ENCODE measurements at regions not wholly inside any gene's neighbourhood (a gene's known extent, or its start where the extent isn't known, plus 50 kb on each side); places are given as distances from the start of the nearest gene placed in this dataset.
"Not testable (repeated sequence)": the region's sequence is repeated elsewhere in the genome, so short reads cannot be mapped to it uniquely, and the experiment has no call there.

DNA sequence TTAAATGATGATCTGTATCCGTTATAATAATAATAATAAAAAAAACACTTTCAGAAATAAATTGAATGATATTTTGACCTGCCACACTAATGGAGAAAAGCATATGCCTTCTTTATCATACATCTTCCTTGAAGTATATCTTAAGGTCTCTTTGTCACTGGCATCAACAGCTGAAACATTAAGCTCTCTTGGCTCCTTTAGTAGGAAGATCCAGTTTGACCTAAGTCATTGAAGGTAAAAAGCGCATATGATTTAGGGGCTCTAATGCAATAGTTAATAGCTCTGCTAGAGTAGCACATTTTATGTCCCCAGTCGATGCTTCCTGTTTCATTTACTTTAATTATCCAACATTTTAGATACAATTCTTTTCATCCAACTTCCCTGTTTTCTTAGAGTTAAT lies 1010.8 kb downstream of the STPG2 start:
- DNase-seq = no peak

DNA sequence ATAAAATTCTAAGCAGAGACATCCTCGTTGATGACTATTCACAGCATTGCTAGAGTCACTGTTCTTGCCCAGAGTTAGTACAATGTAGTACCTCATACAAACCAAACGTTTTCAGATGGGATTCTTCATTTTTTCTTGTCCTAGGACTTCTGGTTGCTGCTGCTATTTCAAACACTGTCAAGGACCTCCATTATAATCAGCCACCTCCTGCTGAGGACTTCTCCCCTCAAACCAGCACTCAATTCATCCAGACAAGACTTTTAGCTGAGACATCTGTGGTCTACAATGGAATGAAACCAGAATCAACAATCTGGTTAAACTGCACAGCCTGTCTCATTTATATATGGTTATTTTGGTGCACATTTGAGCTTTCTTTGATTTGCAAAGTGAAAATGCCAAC lies 1008.8 kb downstream of the STPG2 start:
- DNase-seq = no peak

DNA sequence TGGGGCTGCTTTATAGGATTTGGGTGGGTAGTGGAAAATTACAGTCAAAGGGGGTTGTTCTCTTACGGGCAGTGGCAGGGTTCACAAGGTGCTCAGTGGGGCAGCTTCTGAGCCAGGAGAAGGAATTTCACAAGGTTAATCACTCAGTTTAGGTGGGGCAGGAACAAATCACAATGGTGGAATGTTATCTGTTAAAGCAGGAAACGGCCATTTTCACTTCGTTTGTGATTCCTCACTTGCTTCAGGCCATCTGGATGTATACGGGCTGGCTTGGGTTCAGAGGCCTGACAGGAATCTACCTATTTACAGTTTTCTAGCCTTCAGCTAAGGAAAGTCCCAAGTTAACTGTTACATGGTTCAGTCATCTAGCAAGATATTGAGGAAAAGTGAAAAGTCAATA lies 1003.5 kb downstream of the STPG2 start:
- DNase-seq = no peak

DNA sequence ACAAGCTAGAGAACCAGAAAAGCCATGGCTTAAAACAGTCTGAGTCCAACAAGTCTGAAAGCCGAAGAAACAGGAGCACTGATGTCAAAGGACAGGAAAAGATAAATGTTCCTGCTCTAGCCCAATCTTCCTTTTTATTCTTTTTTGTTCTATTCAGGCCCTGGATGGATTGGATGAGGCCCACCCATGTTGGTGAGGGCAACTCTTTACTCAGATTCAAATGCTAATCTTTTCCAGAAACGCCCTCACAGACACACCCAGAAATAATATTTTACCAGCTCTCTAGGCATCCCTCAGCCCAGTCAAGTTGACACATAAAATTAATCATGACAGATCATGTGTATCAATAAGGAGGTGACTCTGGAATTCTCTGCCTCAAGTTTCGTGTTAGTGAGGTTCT lies 1002.7 kb downstream of the STPG2 start:
- DNase-seq = no peak

DNA sequence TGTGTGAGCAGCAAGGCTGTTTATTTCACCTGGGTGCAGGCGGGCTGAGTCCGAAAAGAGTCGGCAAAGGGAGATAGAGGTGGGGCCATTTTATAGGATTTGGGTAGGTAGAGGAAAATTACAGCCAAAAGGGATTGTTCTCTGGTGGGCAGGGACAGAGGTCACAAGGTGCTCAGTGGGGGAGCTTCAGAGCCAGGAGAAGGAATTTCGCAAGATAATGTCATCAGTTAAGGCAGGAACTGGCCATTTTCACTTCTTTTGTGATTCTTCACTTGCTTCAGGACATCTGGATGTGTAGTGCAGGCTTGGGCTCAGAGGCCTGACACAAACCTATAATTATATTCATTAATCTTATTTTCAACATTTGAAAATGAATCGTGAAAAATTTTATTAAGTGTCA lies 1001.9 kb downstream of the STPG2 start:
- not testable (repeated sequence) for DNase-seq

DNA sequence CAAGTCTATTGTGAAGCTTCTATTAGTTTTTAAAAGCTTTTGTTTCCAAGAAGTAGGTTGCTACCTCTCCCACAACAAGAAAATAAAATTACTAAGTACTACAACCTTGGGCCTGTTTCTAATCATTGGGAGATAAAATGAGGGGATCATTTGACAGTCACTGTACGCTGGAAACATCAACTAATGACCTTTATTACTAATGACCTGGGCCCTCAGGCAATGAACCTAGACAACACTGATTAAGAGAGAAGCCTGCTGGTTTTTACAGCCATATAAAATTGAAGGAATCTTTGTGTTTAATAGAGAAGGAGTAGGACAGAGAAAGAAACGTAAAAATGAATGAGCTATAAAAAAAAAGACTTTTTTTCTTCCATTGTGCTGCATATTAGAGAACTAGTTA lies 1000.9 kb downstream of the STPG2 start:
- DNase-seq = no peak

DNA sequence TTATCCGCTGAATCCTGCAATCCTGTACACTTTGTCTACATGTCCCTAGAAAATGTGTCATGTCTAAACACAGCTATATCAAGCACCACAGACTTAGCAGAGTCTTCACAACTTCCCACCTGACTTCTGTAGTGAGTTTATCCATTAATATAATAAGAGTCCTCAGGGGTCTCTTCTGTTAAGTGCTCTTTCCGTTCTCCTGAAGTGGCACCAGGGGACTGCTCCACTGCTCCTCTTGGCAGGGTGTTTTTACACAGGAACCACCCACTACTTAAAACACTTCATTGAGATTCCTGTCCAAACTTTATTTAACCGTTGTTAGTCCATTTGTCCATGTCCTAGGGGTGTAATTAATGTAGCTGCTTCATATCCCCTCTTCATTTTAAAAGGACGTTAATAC lies 1000.4 kb downstream of the STPG2 start:
- DNase-seq = no peak

DNA sequence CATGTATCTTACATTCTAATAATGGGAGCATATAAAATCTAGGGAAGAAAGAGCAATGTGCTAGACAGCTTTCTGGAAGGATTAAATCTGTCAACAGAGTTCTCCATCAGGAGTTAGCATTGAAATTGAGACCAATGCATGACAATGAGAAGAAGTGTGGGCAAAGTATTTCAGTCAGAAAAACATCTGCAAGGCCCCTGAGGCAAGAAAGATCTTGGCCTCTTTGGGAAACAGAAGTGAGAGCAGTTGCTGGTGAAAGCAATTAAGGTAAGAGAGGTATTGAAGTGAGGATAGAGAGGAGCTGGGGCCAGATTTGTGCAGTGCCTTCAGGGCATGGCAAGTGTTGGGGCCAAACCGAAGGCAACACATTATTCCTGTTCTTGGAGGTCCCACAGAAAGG lies 999.1 kb downstream of the STPG2 start:
- DNase-seq = no peak

DNA sequence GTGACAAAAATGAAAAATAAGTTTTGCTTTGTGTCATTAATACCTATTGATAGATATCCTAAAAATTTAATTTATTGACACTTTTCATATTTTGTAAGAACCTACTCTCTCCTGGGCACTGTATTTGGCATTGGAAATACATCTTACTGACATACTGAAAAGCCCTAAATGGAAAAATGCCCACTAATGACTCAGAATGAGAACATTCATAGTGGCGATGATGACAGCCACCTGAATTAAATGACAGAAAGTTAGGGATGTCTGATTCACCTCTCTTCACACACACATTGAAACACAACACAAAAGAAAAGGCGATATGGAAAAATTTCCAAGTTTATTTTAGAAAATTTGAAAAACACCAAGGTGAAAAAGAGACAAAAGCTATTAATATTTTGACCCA lies 992.3 kb downstream of the STPG2 start:
- no peak for DNase-seq

DNA sequence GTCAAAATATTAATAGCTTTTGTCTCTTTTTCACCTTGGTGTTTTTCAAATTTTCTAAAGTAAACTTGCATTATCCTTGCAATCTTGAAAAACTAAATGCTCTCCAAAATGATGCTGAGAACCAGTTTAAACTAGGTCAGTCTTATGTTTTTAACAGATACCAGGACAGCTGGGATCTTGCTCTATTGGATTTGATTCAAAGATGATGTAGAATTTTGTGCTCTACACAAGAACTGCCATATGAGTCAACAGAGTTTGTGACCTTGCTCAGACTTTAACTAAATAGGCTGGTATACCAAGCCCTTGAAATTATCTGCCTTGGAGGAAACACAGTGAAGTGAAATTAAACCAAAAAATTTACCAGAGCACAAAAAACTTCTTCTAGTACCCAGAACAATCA lies 991.1 kb downstream of the STPG2 start:
- DNase-seq = no peak

DNA sequence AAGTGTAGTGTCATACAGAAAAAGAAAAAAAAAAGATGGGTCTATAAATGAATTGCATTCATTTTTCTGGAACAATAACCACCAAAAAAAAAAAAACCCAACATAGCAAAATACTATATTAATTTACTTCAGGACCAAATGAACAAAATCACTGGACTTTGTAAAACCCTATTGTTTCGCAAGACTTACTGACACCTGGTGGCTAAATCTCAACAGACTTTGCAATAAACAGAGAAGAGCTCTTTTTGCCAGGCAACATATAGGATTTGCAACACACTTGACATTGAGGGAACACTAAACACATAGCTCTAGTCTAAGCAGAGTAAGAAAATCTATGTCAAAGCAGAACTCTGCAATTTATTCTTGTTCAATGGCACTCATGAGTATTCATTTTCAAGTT lies 990.2 kb downstream of the STPG2 start:
- no peak for DNase-seq

DNA sequence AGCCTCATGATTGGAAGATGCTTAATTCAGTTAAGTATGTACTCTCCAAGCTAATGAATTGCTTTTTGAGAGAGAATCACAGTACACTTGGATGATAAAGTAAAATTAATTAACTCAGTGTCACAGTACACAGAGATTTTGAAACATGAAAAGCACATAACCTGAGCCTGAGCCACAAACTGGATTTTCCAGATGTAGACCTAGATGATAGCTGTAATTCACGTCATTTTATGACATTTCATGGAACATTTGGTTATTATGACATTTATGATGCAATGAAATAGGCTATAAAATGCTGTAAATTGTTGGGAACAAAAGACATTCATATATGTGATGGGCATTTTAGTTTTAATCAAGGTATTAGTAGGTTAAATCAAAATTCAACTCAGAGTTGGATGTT lies 983.7 kb downstream of the STPG2 start:
- DNase-seq = no peak

DNA sequence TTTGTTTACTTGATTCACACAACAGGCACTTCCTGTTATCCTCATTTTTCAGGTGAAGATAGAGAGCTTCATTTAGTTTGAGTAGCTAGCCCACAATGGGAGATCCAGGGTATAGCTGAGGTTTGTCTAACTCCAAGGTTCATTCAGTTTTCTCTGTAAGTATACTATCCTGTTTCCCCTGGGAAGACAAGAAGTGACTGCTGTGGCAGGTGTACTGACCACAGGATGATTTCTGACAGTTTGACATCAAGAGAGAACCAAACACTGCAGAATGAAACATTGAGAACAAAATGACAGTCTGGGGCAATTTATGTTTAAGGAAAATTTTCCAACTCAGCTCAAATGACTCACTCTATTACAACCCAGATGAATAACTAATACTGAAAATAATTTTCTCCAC lies 958.0 kb downstream of the STPG2 start:
- no peak for DNase-seq

DNA sequence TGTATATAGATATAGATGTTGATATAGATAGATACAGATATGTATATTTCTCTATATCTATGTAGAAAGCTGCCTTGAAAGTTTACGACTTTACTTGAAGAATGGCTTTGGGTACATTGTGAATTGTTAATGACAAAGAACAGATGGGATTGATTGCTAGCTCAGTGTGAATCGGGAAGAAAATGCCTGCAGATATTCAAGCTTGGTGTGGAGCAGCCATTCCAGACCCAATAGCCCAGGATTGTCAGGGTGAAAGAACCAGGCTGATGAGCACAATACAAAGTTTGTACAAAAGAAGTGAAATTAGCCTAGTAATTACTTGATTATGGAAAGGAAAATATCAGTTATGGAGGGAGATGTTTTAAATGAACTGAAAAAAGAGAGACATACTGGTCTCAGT lies 946.2 kb downstream of the STPG2 start:
- no peak for DNase-seq

DNA sequence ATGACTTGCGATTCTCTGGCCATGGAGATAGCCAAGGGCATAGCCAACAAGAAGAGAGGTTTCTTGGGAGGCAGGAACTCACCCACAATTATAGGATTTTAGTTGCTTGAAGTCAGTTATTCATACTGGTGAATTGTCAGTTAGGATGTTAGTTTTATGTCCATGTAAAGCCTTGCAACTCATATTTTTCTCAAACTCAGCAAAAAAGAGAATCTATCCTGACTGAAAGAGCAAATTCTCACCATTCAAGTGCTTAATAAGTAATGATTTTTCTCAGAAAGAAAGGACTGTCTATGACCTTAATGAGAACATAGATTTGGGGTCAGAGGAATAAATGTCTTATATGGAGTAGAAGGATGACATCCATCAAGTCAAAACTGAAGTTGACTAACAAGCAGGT lies 934.5 kb downstream of the STPG2 start:
- no peak for DNase-seq

DNA sequence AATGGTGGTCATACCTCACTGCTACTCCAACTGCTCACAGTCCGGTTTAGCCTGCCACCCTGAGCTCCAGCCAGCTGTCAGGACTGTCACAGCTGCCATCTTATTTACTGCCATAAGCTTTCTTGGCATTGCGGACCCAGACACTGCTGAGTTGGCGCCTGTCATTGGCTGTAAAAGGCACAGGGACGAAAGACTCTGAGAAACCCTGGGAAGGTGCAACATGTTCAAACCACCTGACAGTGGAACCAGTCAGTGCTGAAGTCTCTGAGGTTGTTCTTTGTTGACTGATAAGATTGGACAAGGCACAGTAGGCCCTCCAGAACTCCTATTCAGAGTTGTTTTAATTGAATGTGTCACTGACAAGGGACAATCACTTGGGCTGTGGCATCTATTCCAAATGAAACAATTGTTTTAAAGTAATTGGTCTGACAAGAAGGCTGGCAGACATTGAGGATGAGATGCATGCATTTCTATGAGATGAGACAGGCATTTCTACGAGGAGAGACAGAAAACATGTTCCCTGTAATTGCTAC lies 927.8 kb downstream of the STPG2 start:
- no peak for DNase-seq

DNA sequence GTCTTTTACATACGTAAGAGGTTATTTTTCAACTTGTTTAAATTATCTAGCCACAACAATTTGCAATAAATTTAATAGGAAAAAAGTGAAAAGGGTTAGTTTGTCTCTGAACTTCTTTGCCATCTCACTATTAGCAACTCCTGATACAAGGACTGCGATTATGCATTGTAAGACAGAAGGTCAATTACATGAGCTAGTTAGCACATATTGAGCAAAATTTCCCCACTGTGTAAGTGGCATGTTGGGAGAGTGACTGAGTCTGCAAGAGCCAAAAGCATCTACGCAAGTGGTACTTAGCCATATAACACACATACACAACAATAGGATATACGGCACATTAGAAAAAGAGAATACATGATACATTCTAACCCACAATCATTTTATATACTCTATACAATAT lies 927.2 kb downstream of the STPG2 start:
- no peak for DNase-seq

DNA sequence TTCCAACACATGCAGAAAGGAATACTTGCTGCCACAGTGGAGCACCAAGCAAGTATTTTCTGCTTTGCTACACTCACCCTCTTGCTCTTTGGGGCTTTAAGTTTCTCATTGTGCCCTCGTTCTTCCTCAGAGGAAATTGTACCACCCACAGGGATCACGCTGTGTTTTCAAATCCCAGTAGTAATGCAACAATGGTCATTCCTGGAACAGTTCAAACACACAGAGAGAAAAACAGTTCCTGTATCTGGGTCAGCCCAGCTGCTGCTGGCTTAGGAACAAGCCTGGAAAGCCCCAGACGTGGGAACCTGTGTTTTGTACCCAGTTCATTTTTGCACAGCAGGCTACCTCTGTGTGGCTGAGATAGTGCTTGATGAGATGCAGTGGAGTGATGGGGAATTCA lies 907.8 kb downstream of the STPG2 start:
- DNase-seq = no peak

DNA sequence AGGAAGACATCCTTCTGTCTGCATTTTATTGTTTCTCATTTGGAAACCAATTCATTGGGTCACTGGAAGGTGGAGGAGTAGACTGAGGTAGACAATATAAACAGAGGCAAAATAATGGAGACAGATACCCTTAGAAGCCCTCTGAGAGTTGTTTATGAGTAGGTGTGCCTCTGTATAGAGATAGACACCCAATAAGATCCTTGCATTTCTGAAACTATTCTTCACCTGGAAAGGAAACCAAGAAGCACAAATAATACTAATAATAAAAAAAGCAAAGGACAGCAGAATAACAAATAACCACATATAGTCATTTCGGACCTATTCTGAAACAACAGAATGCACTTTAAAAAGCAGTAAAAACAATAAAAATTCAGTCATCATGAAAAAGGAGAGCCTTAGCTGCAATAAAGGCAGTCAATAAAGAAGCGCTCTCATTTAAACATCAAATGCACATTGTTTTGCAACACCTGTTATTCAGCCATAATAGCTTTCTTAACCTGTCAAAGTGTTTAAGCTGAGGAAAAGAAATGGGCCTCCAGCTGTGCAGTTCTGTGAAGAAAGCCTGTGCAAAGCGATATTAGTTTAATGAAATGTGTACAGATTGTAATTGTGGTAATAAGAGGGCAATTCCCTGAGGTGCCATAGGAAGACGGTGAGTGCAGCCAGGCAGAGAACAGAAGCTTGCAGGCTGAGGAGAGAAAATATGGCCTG lies 904.2 kb downstream of the STPG2 start:
- DNase-seq = no peak

DNA sequence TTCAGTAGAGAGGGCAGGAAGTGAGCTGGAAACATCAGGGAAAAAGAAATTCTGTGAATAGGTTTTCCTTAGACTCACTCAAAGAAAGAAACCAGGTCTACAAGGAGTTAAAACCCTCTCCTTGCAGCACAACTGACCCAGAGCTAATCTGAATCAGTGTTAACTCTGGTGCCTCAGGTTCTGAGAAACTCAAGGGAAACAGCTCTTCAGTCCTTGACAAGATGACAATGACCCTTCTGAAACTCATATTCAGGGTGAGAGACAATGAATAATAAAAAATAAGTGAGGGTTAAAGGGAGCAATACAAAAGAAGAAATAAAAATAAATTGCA lies 903.6 kb downstream of the STPG2 start:
- DNase-seq = no peak

DNA sequence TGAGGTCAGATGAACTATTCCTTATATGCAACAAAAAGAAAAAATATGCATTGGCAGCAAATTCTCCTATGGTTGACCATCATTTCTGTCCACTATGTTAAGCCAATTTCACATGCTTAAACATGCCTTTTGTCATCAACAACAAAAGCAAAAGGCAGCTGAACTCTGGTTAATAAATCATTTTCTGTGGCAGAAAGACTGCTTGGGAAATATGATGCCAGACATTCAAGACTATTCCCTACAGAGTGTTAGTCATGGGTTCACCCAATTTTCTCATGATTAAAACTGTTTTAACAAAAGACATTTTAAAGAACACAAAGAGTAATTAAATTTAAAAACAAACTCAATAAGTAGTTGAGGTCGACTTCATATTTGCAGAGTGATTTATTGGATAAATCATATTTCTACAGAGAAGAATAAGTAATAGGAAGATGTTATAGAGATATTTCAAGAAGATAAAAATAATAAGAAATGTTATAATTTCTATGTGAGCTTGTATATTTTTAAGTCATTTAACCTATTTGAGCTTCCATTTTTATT lies 890.6 kb downstream of the STPG2 start:
- no peak for DNase-seq

DNA sequence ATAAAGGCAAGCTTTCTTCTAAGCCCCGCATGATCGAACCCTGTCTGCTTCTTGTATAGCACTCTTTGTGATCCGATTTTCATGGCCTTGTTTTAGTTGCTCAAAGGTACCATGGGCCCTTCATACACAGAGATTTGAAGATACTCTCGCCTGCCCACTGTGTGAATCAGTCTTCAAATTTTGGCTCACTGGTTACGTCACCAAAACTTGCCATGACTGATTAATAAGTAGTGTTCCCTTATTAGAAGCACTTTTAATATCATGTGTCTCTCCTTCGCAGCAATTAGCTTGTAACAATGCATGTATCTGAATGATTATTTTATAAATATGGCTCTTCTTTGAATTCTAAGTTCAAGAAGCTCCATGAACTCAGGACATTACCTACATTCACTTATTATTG lies 880.5 kb downstream of the STPG2 start:
- no peak for DNase-seq

DNA sequence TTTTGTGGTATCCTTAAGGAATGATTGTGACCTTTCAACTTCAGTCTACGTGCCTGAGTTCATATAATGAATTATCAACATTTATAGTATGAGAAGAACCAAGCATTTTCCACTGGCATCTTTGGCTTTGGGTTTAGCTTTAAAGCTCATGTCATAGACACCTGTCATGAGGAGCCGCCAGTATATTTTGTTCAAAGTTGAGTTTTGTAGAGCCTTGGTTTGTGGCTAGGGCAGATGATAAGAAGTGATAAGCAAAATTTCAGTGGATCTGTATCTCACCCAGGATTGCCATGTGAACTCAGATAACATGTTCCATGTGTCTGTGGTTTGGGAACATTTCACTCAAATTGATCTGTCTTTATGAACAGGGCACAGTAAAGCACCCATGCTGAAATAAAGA lies 873.2 kb downstream of the STPG2 start:
- DNase-seq = no peak

DNA sequence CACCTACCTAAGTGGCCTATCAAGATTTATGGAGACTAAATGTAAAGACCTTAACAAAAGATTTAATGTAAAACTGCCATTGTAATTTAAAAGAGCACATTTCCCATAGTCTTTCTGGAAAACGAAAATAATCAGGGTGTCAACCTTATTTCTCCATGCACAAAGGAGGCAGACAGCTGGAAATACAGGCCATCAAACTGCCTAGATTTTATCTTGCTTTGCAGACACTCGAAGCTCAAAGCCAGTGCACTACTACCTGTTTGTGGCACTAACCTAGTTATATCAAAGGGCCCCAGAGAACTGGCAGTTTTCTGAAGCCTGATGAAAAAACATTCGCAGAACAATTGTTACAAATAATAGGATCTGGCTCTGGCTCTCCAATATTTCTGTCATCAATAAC lies 863.9 kb downstream of the STPG2 start:
- DNase-seq = no peak

DNA sequence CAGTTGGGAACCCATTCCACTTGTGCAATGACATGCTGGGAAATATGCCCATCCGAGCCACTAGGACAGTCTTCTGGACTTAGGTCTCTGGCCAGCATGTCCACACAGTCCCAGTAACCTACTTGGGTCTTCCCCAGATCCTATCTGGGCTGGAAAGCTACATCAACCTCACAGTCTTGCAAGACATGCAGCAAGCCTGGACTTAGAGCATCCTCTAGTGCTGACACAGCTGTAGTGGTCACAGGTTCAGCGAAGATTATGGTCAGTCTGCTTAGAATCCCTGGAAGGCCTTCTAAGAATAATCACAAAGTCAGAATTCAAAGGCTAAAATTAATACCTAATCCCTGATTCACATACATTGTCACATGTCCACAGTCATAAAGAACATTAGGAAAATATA lies 842.7 kb downstream of the STPG2 start:
- no peak for DNase-seq
